Heart left ventricle (tissue), 16 donors: ENCODE measurements at regions not wholly inside any gene's neighbourhood (a gene's known extent, or its start where the extent isn't known, plus 50 kb on each side); places are given as distances from the start of the nearest gene placed in this dataset.

Experiments used
- ATAC-seq, 4 donors: fragments of 200-7000 bp; cut with Tn5 transposase; one replicate each; pipeline ENCODE4 v1.9.1; 2020 to 2022; ENCODE audit warnings: moderate library complexity in 4 of 4, mild to moderate bottlenecking in 3 of 4, moderate number of reproducible peaks in 1 of 4
- DNase-seq, 5 donors: peaks; one replicate each; pipeline ENCODE4 v3.0.0-alpha.2; 2020
- H3K27ac ChIP-seq, 12 donors: fragments of 200-600 bp; sonication (generic) in 4 of 12; one replicate each; pipeline versions ENCODE4 v1.5.0 to v1.8.0; 2016 to 2022; ENCODE audit warnings: mild to moderate bottlenecking in 2 of 12
- H3K27me3 ChIP-seq, 9 donors: fragments of 200-600 bp; sonication (generic) in 2 of 9; one replicate each; pipeline versions ENCODE4 v1.5.1 to v1.8.0; 2016 to 2022; ENCODE audit warnings: mild to moderate bottlenecking in 3 of 9
- H3K36me3 ChIP-seq, 9 donors: fragments of 200-600 bp; sonication (generic) in 2 of 9; one replicate each; pipeline versions ENCODE4 v1.5.0 to v1.8.0; 2018 to 2022; ENCODE audit warnings: mild to moderate bottlenecking in 2 of 9
- H3K4me1 ChIP-seq, 12 donors: fragments of 200-600 bp; sonication (generic) in 4 of 12; one replicate each; pipeline versions ENCODE4 v1.5.0 to v1.8.0; 2016 to 2022; ENCODE audit warnings: mild to moderate bottlenecking in 3 of 12
- H3K4me3 ChIP-seq, 12 donors: fragments of 200-600 bp; sonication (generic) in 4 of 12; one replicate each; pipeline versions ENCODE4 v1.5.0 to v1.8.0; 2017 to 2022; ENCODE audit warnings: mild to moderate bottlenecking in 9 of 12, moderate library complexity in 4 of 12
- H3K9me3 ChIP-seq, 12 donors: fragments of 200-600 bp; sonication (generic) in 4 of 12; one replicate each; pipeline versions ENCODE4 v1.5.0 to v1.8.0; 2016 to 2022; ENCODE audit warnings: mild to moderate bottlenecking in 1 of 12
- CTCF ChIP-seq, 12 donors: fragments of 200-600 bp; sonication (generic) in 4 of 12; IDR thresholded peaks; one replicate each; pipeline versions ENCODE4 v1.5.0 to v1.8.0; 2018 to 2022; ENCODE audit warnings: antibody characterized with exemption in 12 of 12, mild to moderate bottlenecking in 5 of 12
- POLR2A ChIP-seq, 2 donors: fragments of 450-650 bp; IDR thresholded peaks; one replicate each; pipeline ENCODE4 v1.6.1; 2017; ENCODE audit warnings: antibody characterized with exemption in 2 of 2, mild to moderate bottlenecking in 2 of 2, moderate library complexity in 2 of 2
- WGBS, 4 donors: extraction: QIAGEN DNeasy Blood & Tissue Kit in 2 of 4; methylation state at CpG; one replicate each; pipeline versions ENCODE4 v1.1.5 to v1.1.7; 2013 to 2018; 5-methylcytosine and 5-hydroxymethylcytosine counted together
- intact Hi-C, 10 donors: fragments of 100-400 bp; cut with DNase I; formaldehyde crosslinking; loops; one replicate each; pipeline versions ENCODE4 v1.11.1 to v1.14.2; 2022
- donor health status: ischemic (EF 13 %, LVEDD 7.1; RV severe dilation, severe dysfunction).
- donor health status: healthy with polysubstance abuse.
- donor health status: DM: no; HTN: yes; CAD: no.
- donor health status: DM: no; HTN: no; CAD: no.
- donor health status: ischemic (EF 25% LVEDD 6.9; RV normal size, moderate dysfunction).
- donor health status: ischemic (EF 25% LVEDD 5.7; RV mildly dilated, moderate dysfunction).
- donor health status: healthy.
- donor health status: DM: yes; HTN: yes; CAD: no.
- donor health status: ischemic (EF 35%, LVEDD 5.7; RV mildly dilated, moderate dysfunction).
- donor health status: nonischemic (EF 11% LVEDD 7.7; RV severe dilation, severe dysfunction).
- donor health status: DM: yes; HTN: yes; CAD: no.
- donor health status: PGD.
- donor health status: ischemic (EF 29% LVEDD 5.4; RV normal size, mild dysfunction).
- donor health status: nonischemic (EF 23%, LVEDD 6.1; RV moderate dilation, normal function).

- H3K36me3 ChIP-seq = no peaks in the 10 kb centered on the region
- H3K27ac ChIP-seq = no peak overlapping the region
- no peak for ATAC-seq
- no peaks in the 10 kb centered on the region for H3K27me3 ChIP-seq
- H3K4me1 ChIP-seq = peaks cover 0 to 25% (median 0%) of the 10 kb centered on the region in 12 donors
- no peak overlapping the region for H3K4me3 ChIP-seq
- WGBS, 4 donors = 43 to 53% (median 48%) methylated on average over 3 of the region's 3 CpGs
- no peak for DNase-seq
- H3K9me3 ChIP-seq = no peaks in the 10 kb centered on the region
- intact Hi-C loops = no loop called here
- no peak for TF ChIP-seq CTCF (IDR thresholded peaks at IDR 0.05)
- TF ChIP-seq POLR2A (IDR thresholded peaks at IDR 0.05) = no peak
These were observed 216.8 kb downstream of the PTEN start for GRCh38 chr10:88080213-88080612.

- intact Hi-C loops = no loop called here
- no peak overlapping the region for H3K27ac ChIP-seq
- 63 to 79% (median 68%) methylated on average over 3 of the region's 3 CpGs for WGBS, 4 donors
- no peak for DNase-seq
- H3K27me3 ChIP-seq = no peaks in the 10 kb centered on the region
- no peaks in the 10 kb centered on the region for H3K36me3 ChIP-seq
- H3K9me3 ChIP-seq = no peaks in the 10 kb centered on the region
- H3K4me1 ChIP-seq = peaks cover 0 to 25% (median 0%) of the 10 kb centered on the region in 12 donors
- no peak overlapping the region for H3K4me3 ChIP-seq
- TF ChIP-seq CTCF (IDR thresholded peaks at IDR 0.05) = no peak
- ATAC-seq = peak in 1 of 4 donors; percentile 65
These were observed 218.1 kb downstream of the PTEN start for GRCh38 chr10:88081457-88082054.

GRCh38 chr10:88082391-88082790 lies 219.0 kb downstream of the PTEN start:
- ATAC-seq (no peak), DNase-seq (no peak)
- intact Hi-C loops = no loop called here
- WGBS, 4 donors = 95 to 99% (median 97%) methylated on average over 3 of the region's 3 CpGs
- peaks cover 0 to 25% (median 0%) of the 10 kb centered on the region in 12 donors for H3K4me1 ChIP-seq
- H3K36me3 ChIP-seq = no peaks in the 10 kb centered on the region
- H3K9me3 ChIP-seq = no peaks in the 10 kb centered on the region
- H3K27me3 ChIP-seq = no peaks in the 10 kb centered on the region
- H3K27ac ChIP-seq = no peak overlapping the region
- TF ChIP-seq POLR2A (IDR thresholded peaks at IDR 0.05) = no peak
- TF ChIP-seq CTCF (IDR thresholded peaks at IDR 0.05) = no peak
- no peak overlapping the region for H3K4me3 ChIP-seq

- Histone ChIP-seq H3K4me1 (peaks cover 0 to 25% (median 0%) of the 10 kb centered on the region in 12 donors), H3K27ac (no peak overlapping the region), H3K36me3 (no peaks in the 10 kb centered on the region), H3K4me3 (no peak overlapping the region), H3K9me3 (no peaks in the 10 kb centered on the region), H3K27me3 (no peaks in the 10 kb centered on the region)
- no peak for DNase-seq
- TF ChIP-seq CTCF (IDR thresholded peaks at IDR 0.05) (no peak), POLR2A (IDR thresholded peaks at IDR 0.05) (no peak)
- WGBS, 4 donors = 81 to 95% (median 87%) methylated on average over 1 of the region's 1 CpG
- no peak for ATAC-seq
- intact Hi-C loops = no loop called here
These were observed 219.6 kb downstream of the PTEN start for GRCh38 chr10:88082806-88083596.
